Smooth muscle cell (in vitro differentiated cells): ENCODE measurements at regions not wholly inside any gene's neighbourhood (a gene's known extent, or its start where the extent isn't known, plus 50 kb on each side); places are given as distances from the start of the nearest gene placed in this dataset.
"Not testable (repeated sequence)": the region's sequence is repeated elsewhere in the genome, so short reads cannot be mapped to it uniquely, and the experiment has no call there.

Experiments
- DNase-seq: peaks from one replicate; lab custom pipeline; 2025; ENCODE audit not compliant: unreplicated experiment; lab: John Stamatoyannopoulos, UW
- H2AFZ ChIP-seq: fragments of 200-600 bp; sonication (generic); 2 replicates; pipeline ENCODE4 v1.6.0; 2016; ENCODE audit warnings: antibody characterized with exemption, low read depth, mild to moderate bottlenecking
- H3F3A ChIP-seq: fragments of 200-600 bp; sonication (generic); 2 replicates; pipeline ENCODE4 v1.6.0; 2017; ENCODE audit warnings: antibody characterized with exemption, low read depth
- H3K27ac ChIP-seq: fragments of 200-600 bp; sonication (generic); 2 replicates; pipeline ENCODE4 v1.5.1; 2016; ENCODE audit warnings: low read depth, mild to moderate bottlenecking
- H3K27me3 ChIP-seq: fragments of 200-600 bp; sonication (generic); 2 replicates; pipeline ENCODE4 v1.6.1; 2016; ENCODE audit warnings: low read depth, mild to moderate bottlenecking
- H3K36me3 ChIP-seq: fragments of 200-600 bp; sonication (generic); 2 replicates; pipeline ENCODE4 v1.5.1; 2016; ENCODE audit warnings: low read depth
- H3K4me1 ChIP-seq: fragments of 200-600 bp; sonication (generic); 2 replicates; pipeline ENCODE4 v1.5.1; 2016; ENCODE audit warnings: low read depth
- H3K4me2 ChIP-seq: fragments of 200-600 bp; sonication (generic); 2 replicates; pipeline ENCODE4 v1.6.0; 2016; ENCODE audit warnings: mild to moderate bottlenecking
- H3K4me3 ChIP-seq: fragments of 200-600 bp; sonication (generic); 2 replicates; pipeline ENCODE4 v1.5.1; 2016; ENCODE audit warnings: mild to moderate bottlenecking
- H3K79me2 ChIP-seq: fragments of 200-600 bp; sonication (generic); 2 replicates; pipeline ENCODE4 v1.6.0; 2016; ENCODE audit warnings: low read depth, mild to moderate bottlenecking
- H3K9ac ChIP-seq: fragments of 200-600 bp; sonication (generic); 2 replicates; pipeline ENCODE4 v1.6.0; 2016; ENCODE audit warnings: low read depth
- H3K9me3 ChIP-seq: fragments of 200-600 bp; sonication (generic); replicated peaks from 2 replicates; pipeline ENCODE4 v1.5.1; 2016; ENCODE audit warnings: low read depth
- H4K20me1 ChIP-seq: fragments of 200-600 bp; sonication (generic); 2 replicates; pipeline ENCODE4 v1.6.0; 2016; ENCODE audit warnings: low read depth
- WGBS: methylation state at CpG from one replicate; pipeline ENCODE4 v1.1.7; 2016; ENCODE audit warnings: low lambda C conversion rate; 5-methylcytosine and 5-hydroxymethylcytosine counted together
- TF ChIP-seq, protein P1 (sequence below): fragments of 200-600 bp; sonication (generic); IDR thresholded peaks from 2 replicates; pipeline ENCODE4 v1.5.1; 2017; ENCODE audit warnings: borderline replicate concordance, mild to moderate bottlenecking, antibody characterized with exemption; ENCODE audit not compliant: insufficient read depth, poor library complexity, severe bottlenecking

DNA sequence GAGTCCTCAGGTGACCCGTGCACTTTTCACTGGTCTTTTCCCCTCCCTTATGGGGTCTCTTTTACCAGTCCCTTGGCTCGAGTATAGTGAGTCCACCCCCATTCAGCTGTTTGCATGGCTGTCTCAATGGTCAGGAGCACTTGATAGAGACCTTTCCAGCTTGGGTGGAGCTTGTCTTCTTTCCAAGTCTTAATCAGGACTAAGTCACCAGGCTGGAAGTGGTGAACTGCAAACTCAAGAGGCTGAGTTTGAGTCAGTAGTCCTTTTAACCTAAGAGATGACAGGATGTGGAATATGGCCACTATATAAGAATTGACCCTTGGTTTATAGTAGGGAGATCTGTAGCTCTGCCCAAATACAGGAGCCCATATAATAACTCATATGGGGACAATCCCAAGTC lies 279.7 kb downstream of the PYDC2 start:
- H2AFZ ChIP-seq = no peak overlapping the region
- no peaks in the 10 kb centered on the region for H3F3A ChIP-seq
- H3K79me2 ChIP-seq = no peaks in the 10 kb centered on the region
- no peaks in the 10 kb centered on the region for H3K27me3 ChIP-seq
- H3K36me3 ChIP-seq = no peaks in the 10 kb centered on the region
- 81% methylated on average over 2 of the region's 2 CpGs for WGBS
- H3K4me1 ChIP-seq = no peaks in the 10 kb centered on the region
- H3K4me3 ChIP-seq = no peak overlapping the region
- H3K9me3 ChIP-seq = no peaks in the 10 kb centered on the region
- TF ChIP-seq, protein P1, sequence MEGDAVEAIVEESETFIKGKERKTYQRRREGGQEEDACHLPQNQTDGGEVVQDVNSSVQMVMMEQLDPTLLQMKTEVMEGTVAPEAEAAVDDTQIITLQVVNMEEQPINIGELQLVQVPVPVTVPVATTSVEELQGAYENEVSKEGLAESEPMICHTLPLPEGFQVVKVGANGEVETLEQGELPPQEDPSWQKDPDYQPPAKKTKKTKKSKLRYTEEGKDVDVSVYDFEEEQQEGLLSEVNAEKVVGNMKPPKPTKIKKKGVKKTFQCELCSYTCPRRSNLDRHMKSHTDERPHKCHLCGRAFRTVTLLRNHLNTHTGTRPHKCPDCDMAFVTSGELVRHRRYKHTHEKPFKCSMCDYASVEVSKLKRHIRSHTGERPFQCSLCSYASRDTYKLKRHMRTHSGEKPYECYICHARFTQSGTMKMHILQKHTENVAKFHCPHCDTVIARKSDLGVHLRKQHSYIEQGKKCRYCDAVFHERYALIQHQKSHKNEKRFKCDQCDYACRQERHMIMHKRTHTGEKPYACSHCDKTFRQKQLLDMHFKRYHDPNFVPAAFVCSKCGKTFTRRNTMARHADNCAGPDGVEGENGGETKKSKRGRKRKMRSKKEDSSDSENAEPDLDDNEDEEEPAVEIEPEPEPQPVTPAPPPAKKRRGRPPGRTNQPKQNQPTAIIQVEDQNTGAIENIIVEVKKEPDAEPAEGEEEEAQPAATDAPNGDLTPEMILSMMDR = no peak
- H3K27ac ChIP-seq = no peak overlapping the region
- H3K9ac ChIP-seq = no peak overlapping the region
- DNase-seq = no peak
- H4K20me1 ChIP-seq = no peaks in the 10 kb centered on the region
- no peak overlapping the region for H3K4me2 ChIP-seq

DNA sequence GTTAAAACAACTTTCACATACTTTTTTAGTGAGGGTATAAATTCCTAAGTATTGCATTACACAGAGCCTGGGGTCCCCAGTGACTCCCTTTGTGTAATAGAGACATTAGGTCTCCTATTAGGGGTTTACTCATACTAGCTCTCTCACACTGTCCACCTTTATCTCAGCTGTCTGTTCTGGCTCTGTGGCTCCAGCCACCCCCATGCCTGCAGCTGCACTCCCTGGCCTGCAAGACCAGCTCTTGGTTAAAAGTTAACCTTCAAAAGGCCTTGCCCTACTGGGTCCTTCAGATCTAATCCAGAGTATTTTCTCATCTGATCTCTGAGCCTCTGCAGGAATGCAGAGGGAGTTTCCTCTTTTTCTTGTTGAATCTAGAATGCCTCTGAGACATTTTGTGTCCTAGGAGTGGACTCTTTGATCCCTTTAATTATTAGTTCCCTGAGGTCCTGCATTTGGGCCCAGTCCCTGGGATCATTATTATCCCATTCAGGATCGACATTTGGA lies 280.9 kb downstream of the PYDC2 start:
- not testable (repeated sequence) for H3K9ac ChIP-seq, H3K4me1 ChIP-seq, H4K20me1 ChIP-seq, H3K79me2 ChIP-seq, H3K4me3 ChIP-seq, H3K4me2 ChIP-seq, DNase-seq, H3K27ac ChIP-seq, H3F3A ChIP-seq, H3K9me3 ChIP-seq, H3K27me3 ChIP-seq, H2AFZ ChIP-seq, H3K36me3 ChIP-seq
- WGBS = 67% methylated on average over 1 of the region's 1 CpG

DNA sequence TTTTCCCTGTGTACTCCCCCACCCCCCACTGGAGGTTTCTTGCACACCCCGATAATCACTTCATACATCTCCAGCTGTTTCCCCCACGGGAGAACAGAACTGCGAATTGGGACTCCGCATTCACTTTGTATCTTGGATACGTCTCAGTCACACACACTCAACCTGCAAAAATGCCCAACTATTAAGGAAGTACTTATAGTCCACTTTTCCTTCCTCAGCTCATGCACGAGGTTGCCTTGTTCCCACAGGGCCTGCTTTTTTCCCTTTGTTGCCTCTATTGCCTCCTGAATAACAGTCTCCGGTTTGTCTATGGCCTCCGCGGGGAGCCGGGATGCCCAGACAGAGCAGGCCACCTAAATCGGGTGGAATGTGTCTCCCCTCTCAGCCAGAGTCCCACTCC lies 282.3 kb downstream of the PYDC2 start:
- Histone ChIP-seq H4K20me1 (no peaks in the 10 kb centered on the region), H2AFZ (no peak overlapping the region), H3K27me3 (no peaks in the 10 kb centered on the region), H3K4me1 (no peaks in the 10 kb centered on the region), H3K36me3 (no peaks in the 10 kb centered on the region), H3F3A (no peaks in the 10 kb centered on the region), H3K9ac (no peak overlapping the region), H3K79me2 (no peaks in the 10 kb centered on the region), H3K27ac (no peak overlapping the region), H3K4me2 (no peak overlapping the region), H3K9me3 (no peaks in the 10 kb centered on the region), H3K4me3 (no peak overlapping the region)
- no peak for DNase-seq
- 97% methylated on average over 11 of the region's 11 CpGs for WGBS
- TF ChIP-seq, protein P1 = no peak

DNA sequence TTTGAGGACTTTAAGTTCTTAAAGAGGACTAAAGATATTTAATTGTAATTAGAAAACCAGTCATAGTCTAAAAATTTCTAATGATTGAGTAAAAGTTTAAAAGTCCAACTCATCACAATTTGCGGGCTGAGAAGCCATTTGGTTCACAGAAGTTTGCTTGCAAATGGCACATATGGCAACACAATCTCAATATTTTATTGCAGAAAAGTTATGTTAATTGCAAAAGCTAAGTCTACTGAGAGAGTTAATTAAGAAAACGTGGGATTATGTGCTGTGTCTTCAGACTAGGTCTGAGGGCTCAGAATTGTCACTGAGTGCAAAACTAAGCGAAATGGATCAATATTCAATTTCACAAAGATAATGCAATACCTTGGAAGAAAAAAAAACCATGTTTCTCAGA lies 289.7 kb downstream of the PYDC2 start:
- no peaks in the 10 kb centered on the region for H3K79me2 ChIP-seq
- H3K27ac ChIP-seq = no peak overlapping the region
- H3K27me3 ChIP-seq = no peaks in the 10 kb centered on the region
- H2AFZ ChIP-seq = no peak overlapping the region
- H3K36me3 ChIP-seq = no peaks in the 10 kb centered on the region
- no peak for DNase-seq
- H3K9me3 ChIP-seq = no peaks in the 10 kb centered on the region
- WGBS = 88% methylated on average over 3 of the region's 3 CpGs
- no peaks in the 10 kb centered on the region for H4K20me1 ChIP-seq
- no peak overlapping the region for H3K4me3 ChIP-seq
- TF ChIP-seq, protein P1 = no peak
- H3K9ac ChIP-seq = no peak overlapping the region
- H3K4me1 ChIP-seq = no peaks in the 10 kb centered on the region
- H3F3A ChIP-seq = no peaks in the 10 kb centered on the region
- no peak overlapping the region for H3K4me2 ChIP-seq
